Activated naive CD8-positive, alpha-beta T cell treated with anti-CD3 and anti-CD28 coated beads, Interleukin-2, amount 50 U/mL, for 24 hours (primary cell): ENCODE measurements at regions not wholly inside any gene's neighbourhood (a gene's known extent, or its start where the extent isn't known, plus 50 kb on each side); places are given as distances from the start of the nearest gene placed in this dataset.

Experiments
- ATAC-seq: fragments of 150-1000 bp; cut with Tn5 transposase; one replicate; pipeline ENCODE4 v1.10.0; 2021
- DNase-seq: peaks from one replicate; pipeline ENCODE4 v3.0.0; 2021
- H3K27ac Mint-ChIP-seq: one replicate; pipeline ENCODE4 v1.8.0; 2021; ENCODE audit warnings: mild to moderate bottlenecking, mixed read lengths
- H3K27me3 Mint-ChIP-seq: one replicate; pipeline ENCODE4 v1.8.0; 2021; ENCODE audit warnings: mixed read lengths
- H3K36me3 Mint-ChIP-seq: one replicate; pipeline ENCODE4 v1.8.0; 2021; ENCODE audit warnings: low read depth, mixed read lengths
- H3K4me1 Mint-ChIP-seq: one replicate; pipeline ENCODE4 v1.8.0; 2021; ENCODE audit warnings: mixed read lengths
- H3K4me3 Mint-ChIP-seq: one replicate; pipeline ENCODE4 v1.8.0; 2021; ENCODE audit warnings: mild to moderate bottlenecking, moderate library complexity, mixed read lengths
- H3K9me3 Mint-ChIP-seq: one replicate; pipeline ENCODE4 v1.8.0; 2021; ENCODE audit warnings: mixed read lengths

DNA sequence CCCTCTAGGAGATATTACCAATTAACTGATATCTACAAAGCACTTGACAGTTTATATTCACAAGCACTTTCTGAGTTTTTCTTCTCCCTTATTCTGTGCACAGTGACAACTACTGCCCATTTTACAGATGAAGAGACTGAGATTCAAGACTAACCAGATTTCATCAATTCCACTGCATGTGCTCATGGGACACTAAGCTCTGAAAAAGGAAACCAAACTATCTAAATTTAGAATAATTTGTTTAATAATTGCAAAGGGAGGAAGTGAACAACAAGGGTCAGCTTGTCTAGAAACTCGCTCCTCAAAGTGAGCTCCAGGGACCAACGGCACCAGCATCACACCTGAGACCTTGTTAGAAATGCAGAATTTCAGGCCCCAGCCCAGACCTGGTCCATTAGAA, 50.8 kb upstream of the MYLIP start:
- DNase-seq (no peak), ATAC-seq (no peak)
- Mint-ChIP-seq H3K27me3 (no peaks in the 10 kb centered on the region), H3K4me1 (no peaks in the 10 kb centered on the region), H3K9me3 (no peaks in the 10 kb centered on the region), H3K27ac (no peak overlapping the region), H3K4me3 (no peak overlapping the region), H3K36me3 (no peaks in the 10 kb centered on the region)

DNA sequence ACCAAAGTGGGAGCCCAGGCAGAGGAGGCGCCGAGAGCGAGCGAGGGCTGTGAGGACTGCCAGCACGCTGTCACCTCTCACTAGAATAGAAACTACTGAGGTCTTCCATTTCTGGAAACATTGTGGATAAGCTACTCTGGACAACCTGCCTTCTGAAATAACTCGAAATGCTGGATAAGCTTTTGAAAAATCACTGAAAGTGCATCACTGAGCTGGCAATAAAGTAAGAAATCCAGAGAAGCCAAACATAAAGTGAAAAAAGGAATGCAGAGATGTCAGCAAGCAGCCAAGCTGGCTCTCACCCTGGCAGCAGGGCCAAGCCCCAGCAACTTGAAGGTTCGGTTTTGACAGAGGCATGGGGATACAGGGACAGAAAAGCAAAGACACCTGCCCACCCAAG, 59.2 kb upstream of the MYLIP start:
- H3K9me3 Mint-ChIP-seq, result no peaks in the 10 kb centered on the region
- no peak overlapping the region for H3K4me3 Mint-ChIP-seq
- H3K4me1 Mint-ChIP-seq, result no peaks in the 10 kb centered on the region
- H3K27ac Mint-ChIP-seq, result no peak overlapping the region
- DNase-seq, result no peak
- no peaks in the 10 kb centered on the region for H3K36me3 Mint-ChIP-seq
- H3K27me3 Mint-ChIP-seq, result peaks cover 2% of the 10 kb centered on the region
- no peak for ATAC-seq

DNA sequence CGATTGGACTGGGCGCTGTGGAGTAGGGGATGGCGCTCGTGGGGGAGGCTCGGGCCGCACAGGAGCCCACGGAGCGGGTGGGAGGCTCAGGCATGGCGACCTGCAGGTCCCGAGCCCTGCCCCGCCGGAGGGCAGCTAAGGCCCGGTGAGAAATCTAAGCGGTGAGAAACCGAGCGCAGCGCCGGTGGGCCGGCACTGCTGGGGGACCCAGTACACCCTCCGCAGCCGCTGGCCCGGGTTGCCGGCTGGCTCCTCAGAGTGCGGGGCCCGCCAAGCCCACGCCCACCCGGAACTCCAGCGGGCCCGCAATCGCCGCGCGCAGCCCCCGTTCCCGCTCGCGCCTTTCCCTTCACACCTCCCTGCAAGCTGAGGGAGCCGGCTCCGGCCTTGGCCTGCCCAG, 59.7 kb upstream of the MYLIP start:
- H3K27ac Mint-ChIP-seq, result no peak overlapping the region
- ATAC-seq (no peak), DNase-seq (no peak)
- H3K4me1 Mint-ChIP-seq, result no peaks in the 10 kb centered on the region
- H3K27me3 Mint-ChIP-seq, result peaks cover 2% of the 10 kb centered on the region
- H3K36me3 Mint-ChIP-seq, result no peaks in the 10 kb centered on the region
- H3K4me3 Mint-ChIP-seq, result no peak overlapping the region
- H3K9me3 Mint-ChIP-seq, result no peaks in the 10 kb centered on the region

GRCh38 chr6:16067568-16067967, 61.3 kb upstream of the MYLIP start:
- H3K4me1 Mint-ChIP-seq, result no peaks in the 10 kb centered on the region
- H3K36me3 Mint-ChIP-seq, result no peaks in the 10 kb centered on the region
- DNase-seq, result no peak
- H3K27ac Mint-ChIP-seq, result no peak overlapping the region
- no peak overlapping the region for H3K4me3 Mint-ChIP-seq
- H3K9me3 Mint-ChIP-seq, result no peaks in the 10 kb centered on the region
- no peak for ATAC-seq
- peaks cover 4% of the 10 kb centered on the region for H3K27me3 Mint-ChIP-seq

DNA sequence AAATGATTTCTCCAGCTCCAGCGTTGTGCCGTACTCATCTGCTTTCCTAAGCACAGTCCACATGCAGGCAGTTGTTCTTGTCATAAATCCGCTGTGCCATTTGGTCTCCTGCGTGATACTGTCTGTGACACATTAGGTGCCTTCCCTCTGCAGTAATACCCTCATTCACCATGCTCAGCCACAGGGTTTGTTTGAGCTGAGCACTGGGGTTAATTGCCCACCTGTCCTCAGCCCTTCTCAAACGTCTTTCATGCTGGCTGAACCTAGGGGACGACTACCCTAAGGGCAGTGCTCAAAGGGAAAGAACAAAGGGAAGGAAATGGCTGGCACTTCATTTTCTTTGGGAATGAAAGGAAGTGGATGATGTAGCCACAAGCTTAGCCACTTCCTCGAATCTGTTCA, 64.2 kb upstream of the MYLIP start:
- no peak for DNase-seq
- Mint-ChIP-seq H3K27ac (no peak overlapping the region), H3K36me3 (no peaks in the 10 kb centered on the region), H3K4me3 (no peak overlapping the region), H3K27me3 (peaks cover 4% of the 10 kb centered on the region), H3K4me1 (no peaks in the 10 kb centered on the region), H3K9me3 (no peaks in the 10 kb centered on the region)
- no peak for ATAC-seq

DNA sequence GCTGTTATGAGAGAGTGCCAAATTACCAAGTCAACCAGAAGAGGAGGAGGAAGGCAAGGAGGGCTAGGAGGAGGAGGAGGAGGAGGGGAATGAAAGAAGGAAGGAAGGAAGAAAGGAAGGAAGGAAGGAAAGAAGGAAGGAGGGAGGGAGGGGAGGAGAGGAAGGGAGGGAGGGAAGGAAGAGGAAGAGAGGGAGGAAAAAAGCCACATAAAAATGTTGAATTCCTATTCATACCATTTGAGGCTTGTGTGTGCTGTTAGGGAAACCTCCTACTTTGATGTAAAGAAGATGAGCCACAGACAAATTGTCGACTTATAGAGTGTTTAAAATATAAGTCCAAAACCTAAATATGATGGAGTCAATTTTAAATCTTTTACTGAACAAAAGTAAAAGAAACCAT, 65.3 kb upstream of the MYLIP start:
- Mint-ChIP-seq H3K4me3 (no peak overlapping the region), H3K4me1 (no peaks in the 10 kb centered on the region), H3K36me3 (no peaks in the 10 kb centered on the region), H3K27me3 (peaks cover 4% of the 10 kb centered on the region), H3K27ac (no peak overlapping the region), H3K9me3 (no peaks in the 10 kb centered on the region)
- ATAC-seq, result no peak
- DNase-seq, result no peak

- Mint-ChIP-seq H3K27me3 (peaks cover 4% of the 10 kb centered on the region), H3K27ac (no peak overlapping the region), H3K9me3 (no peaks in the 10 kb centered on the region), H3K4me1 (no peaks in the 10 kb centered on the region), H3K36me3 (no peaks in the 10 kb centered on the region), H3K4me3 (no peak overlapping the region)
- DNase-seq (no peak), ATAC-seq (no peak)
These were observed 67.1 kb upstream of the MYLIP start for GRCh38 chr6:16061818-16062217.

- Mint-ChIP-seq H3K4me1 (no peaks in the 10 kb centered on the region), H3K36me3 (no peaks in the 10 kb centered on the region), H3K4me3 (no peak overlapping the region), H3K9me3 (no peaks in the 10 kb centered on the region), H3K27ac (no peak overlapping the region), H3K27me3 (peaks cover 3% of the 10 kb centered on the region)
- ATAC-seq (no peak), DNase-seq (no peak)
These were observed 68.8 kb upstream of the MYLIP start for GRCh38 chr6:16060039-16060438.

- Mint-ChIP-seq H3K9me3 (no peaks in the 10 kb centered on the region), H3K27ac (no peak overlapping the region), H3K27me3 (peaks cover 2% of the 10 kb centered on the region), H3K36me3 (no peaks in the 10 kb centered on the region), H3K4me1 (no peaks in the 10 kb centered on the region), H3K4me3 (no peak overlapping the region)
- DNase-seq, result no peak
- ATAC-seq, result no peak
These were observed 69.4 kb upstream of the MYLIP start for GRCh38 chr6:16059496-16059895.

GRCh38 chr6:16058929-16059345, 69.9 kb upstream of the MYLIP start:
- ATAC-seq (no peak), DNase-seq (no peak)
- Mint-ChIP-seq H3K27ac (no peak overlapping the region), H3K4me3 (no peak overlapping the region), H3K36me3 (no peaks in the 10 kb centered on the region), H3K27me3 (peaks cover 2% of the 10 kb centered on the region), H3K9me3 (no peaks in the 10 kb centered on the region), H3K4me1 (no peaks in the 10 kb centered on the region)

DNA sequence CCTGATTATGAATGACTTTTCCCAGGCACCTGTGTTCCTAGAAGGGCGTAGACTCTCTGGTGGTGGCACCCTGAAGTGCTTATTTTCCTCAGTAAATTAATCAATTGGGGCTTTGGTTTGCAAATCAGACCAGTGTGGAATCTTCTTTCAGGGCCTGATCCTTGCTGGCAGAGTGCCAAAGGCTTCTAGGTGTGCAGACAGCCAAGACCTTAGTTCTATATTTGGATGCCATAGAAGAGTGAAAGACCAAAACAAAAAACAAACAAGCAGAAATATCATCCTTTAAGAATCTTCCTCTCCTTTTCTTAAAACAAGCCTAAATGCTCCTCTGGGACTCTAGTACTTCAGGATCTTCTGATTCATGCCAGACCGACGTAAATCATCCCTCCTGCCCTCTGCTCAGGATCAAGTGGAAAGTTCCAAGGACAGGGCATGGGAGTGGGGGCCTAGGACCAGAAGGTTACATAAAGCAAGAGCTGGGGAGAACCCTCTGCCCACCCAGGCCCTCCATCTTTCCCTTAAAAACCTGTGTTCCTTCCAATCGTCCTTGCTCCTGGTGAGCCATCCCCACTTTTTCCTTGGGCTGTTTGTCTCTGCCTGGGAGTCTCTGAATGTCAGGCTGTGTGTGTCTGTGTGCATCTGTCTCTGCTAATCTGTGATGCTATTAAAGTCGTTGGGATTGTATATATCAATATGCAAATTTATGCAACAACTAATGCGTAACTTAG, 70.5 kb upstream of the MYLIP start:
- peaks cover under 1% of the 10 kb centered on the region for H3K27me3 Mint-ChIP-seq
- no peaks in the 10 kb centered on the region for H3K4me1 Mint-ChIP-seq
- DNase-seq, result no peak

GRCh38 chr6:16057446-16057845, 71.4 kb upstream of the MYLIP start:
- Mint-ChIP-seq H3K36me3 (no peaks in the 10 kb centered on the region), H3K4me1 (no peaks in the 10 kb centered on the region), H3K9me3 (no peaks in the 10 kb centered on the region), H3K4me3 (no peak overlapping the region), H3K27ac (no peak overlapping the region), H3K27me3 (no peaks in the 10 kb centered on the region)
- no peak for DNase-seq
- no peak for ATAC-seq

More for the DNA sequence above, 70.5 kb upstream of the MYLIP start:
- no peak overlapping the region for H3K27ac Mint-ChIP-seq
- no peak overlapping the region for H3K4me3 Mint-ChIP-seq
- H3K9me3 Mint-ChIP-seq, result no peaks in the 10 kb centered on the region
- H3K36me3 Mint-ChIP-seq, result no peaks in the 10 kb centered on the region
- no peak for ATAC-seq

DNA sequence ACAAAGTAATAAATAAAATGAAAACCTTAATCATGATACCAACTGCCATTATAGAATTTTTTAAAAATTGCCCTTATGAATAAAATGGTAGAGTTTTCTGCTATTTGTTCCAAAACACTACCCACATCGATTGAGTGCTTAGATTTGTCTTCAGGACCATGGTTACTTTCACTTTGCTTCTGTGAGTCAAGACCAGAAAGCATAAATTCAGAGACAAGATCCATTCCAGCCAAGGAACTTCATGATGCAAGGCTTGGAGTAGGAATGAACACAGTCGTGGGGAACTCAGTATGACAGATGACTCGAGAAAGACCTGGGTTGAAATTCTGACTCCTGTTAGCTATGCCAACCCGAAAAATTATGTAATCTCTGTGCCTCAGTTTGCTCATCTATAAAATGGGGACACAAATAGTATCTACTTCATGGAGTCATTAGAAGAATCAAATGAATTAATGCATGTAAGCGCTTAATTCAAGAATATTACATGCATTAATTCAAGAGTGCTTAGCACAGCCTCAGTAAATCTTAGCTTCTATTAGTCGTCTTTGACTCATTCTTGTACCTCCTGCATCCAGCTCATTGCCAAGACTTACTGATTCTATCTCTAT, 72.5 kb upstream of the MYLIP start:
- H3K4me3 Mint-ChIP-seq, result no peak overlapping the region

DNA sequence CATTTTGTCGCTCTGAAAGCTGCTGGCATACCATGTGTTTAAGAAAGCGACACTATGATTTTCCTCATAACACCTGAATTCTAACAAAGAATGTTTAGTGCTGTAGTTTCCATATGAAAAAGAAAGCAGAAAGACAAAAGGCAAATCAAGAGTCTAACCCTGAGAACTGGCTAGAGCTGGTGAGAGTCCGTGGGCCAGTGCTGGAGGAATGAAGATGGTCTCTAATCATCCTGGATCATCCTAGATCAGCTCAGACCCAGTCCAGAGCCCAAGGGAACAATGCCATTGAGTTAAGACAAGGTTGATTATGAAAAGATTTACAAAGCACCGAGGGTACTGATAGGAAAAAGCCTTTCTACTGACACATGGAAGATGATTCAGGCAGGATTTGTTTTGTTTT, 73.0 kb upstream of the MYLIP start:
- Mint-ChIP-seq H3K27ac (no peak overlapping the region), H3K36me3 (no peaks in the 10 kb centered on the region), H3K4me1 (no peaks in the 10 kb centered on the region), H3K27me3 (no peaks in the 10 kb centered on the region), H3K4me3 (no peak overlapping the region), H3K9me3 (no peaks in the 10 kb centered on the region)
- no peak for ATAC-seq
- DNase-seq, result no peak

More for the DNA sequence above, 72.5 kb upstream of the MYLIP start:
- no peaks in the 10 kb centered on the region for H3K27me3 Mint-ChIP-seq
- H3K27ac Mint-ChIP-seq, result no peak overlapping the region
- no peak for DNase-seq
- H3K36me3 Mint-ChIP-seq, result no peaks in the 10 kb centered on the region
- H3K9me3 Mint-ChIP-seq, result no peaks in the 10 kb centered on the region
- H3K4me1 Mint-ChIP-seq, result no peaks in the 10 kb centered on the region
- no peak for ATAC-seq

DNA sequence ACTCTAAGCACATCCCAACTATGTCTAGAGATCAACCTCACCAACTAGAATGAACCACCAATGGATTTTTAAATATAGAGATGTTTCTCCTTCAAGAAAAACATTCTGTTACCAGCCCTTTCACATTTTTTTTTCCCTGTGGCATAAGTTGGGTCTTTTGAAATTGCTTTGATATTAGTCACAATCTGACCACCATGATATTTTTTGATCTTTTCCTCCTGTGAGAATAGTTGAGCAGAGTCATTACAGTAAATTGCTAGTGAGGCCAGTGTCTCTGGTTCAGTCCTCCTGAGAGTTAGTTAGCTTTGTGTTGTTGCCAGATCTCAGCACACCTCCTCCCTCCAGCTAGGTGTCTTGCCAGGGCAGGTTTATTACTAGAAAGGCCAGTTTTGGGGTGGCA, 79.7 kb upstream of the MYLIP start:
- H3K4me1 Mint-ChIP-seq, result no peaks in the 10 kb centered on the region
- H3K27ac Mint-ChIP-seq, result no peak overlapping the region
- ATAC-seq (no peak), DNase-seq (no peak)
- no peaks in the 10 kb centered on the region for H3K9me3 Mint-ChIP-seq
- peaks cover 2% of the 10 kb centered on the region for H3K27me3 Mint-ChIP-seq
- no peaks in the 10 kb centered on the region for H3K36me3 Mint-ChIP-seq
- no peak overlapping the region for H3K4me3 Mint-ChIP-seq

DNA sequence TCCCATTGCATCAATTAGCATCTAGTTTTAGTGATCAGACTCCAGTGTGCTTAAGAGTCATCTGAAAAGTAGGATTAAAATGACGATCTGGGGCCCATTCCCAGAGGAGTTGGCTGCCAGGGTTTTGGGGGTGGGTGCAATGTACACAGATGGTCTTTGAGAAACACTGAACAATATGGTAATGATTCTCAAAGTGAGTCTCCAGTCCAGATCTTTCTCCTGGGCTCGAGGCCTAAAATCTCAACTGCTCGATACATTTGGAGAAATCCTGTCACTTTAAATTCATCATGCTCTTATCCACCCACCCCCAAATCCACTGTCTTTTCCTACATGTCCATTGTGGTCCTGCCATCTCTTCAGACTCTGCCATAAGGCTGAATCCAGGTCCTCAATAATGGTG, 80.7 kb upstream of the MYLIP start:
- no peak overlapping the region for H3K27ac Mint-ChIP-seq

More for the DNA sequence above, 80.7 kb upstream of the MYLIP start:
- H3K27me3 Mint-ChIP-seq, result peaks cover 2% of the 10 kb centered on the region
- no peaks in the 10 kb centered on the region for H3K9me3 Mint-ChIP-seq
- no peak overlapping the region for H3K4me3 Mint-ChIP-seq
- no peak for DNase-seq
- H3K36me3 Mint-ChIP-seq, result no peaks in the 10 kb centered on the region
- no peaks in the 10 kb centered on the region for H3K4me1 Mint-ChIP-seq
- no peak for ATAC-seq
